HG03378 (cell line): ENCODE measurements at regions not wholly inside any gene's neighbourhood (a gene's known extent, or its start where the extent isn't known, plus 50 kb on each side); places are given as distances from the start of the nearest gene placed in this dataset.

ENCODE experiments used
- ATAC-seq: cut with Tn5 transposase; IDR thresholded peaks from one replicate; pipeline ENCODE4 v1.9.1; 2021; ENCODE audit warnings: mild to moderate bottlenecking, moderate library complexity; ENCODE audit not compliant: unreplicated experiment

DNA sequence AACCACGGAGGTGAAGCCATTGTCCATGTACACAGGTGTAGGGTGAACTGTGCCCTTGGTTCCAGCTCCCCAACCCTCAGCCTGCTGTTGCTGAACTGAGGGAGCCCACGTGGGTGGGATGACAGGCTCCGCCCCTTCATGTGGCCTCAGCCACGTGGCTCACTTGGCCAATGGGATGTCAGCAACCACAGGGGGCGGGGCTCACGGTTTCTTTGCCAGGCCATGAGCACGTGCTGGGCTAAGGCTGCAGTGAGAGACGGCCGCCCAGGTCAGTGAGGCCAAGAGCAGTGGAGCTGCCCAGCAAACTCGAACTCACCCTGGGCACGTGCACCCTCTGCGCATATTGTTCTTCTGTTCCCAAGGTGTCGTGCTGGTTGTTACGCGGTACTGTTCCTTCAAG is 282.6 kb downstream of the IRF8 start:
- no peak for ATAC-seq

DNA sequence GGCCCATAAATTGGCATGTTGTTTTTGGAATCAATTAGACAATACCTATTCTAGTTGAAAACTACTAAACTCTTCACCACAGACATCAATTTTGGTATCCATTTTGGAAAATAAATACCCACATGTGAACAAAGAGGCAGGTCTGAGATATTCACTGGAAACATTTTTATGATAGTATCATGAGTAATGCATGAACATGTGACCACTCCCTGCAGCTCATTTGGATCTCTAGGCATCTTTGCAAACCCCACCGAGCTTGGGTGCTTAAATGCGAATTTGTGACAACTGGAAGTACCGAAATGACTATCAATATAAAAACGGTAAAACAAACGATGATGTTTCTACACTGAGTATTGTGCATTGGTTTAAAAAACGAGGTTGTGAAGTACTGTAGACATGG is 285.2 kb downstream of the IRF8 start:
- no peak for ATAC-seq

DNA sequence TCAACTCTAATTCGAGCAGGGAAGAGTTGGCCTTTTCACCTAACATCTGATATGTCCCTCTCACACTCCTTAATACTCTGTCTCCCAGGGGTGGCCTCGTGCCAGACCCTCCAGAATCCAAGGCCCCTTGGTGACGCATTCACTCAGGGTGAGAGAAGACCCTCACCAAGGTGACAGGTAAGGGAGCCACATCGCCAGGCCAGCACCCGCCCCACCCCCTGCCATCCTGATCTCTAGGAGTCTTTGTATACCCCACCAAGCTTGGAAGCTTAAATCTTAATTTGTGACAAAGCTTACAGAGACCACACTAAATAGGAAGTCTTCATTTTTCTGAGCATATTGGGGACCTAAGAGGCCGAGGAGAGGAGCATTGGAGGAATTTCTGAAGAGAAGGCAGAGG is 286.1 kb downstream of the IRF8 start:
- no peak for ATAC-seq

DNA sequence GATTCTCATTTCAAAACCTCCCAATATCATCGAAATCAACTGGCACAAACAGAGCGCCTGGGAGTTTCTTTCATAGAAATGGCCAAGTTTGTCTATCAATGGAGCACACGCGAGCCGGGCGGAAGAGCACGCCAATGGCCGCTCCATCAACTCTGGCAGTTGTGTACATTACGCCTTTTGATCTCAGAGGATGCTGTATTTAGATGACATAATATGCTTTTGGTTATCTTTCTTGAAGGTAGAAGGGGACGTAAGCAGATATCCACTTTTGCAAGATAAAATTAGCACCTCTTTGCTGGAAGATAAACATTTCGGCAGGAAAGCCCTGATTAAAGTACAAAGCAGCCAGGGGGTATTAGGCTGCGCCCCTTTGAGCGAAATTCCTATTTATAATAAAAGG is 287.4 kb downstream of the IRF8 start:
- ATAC-seq = no peak

DNA sequence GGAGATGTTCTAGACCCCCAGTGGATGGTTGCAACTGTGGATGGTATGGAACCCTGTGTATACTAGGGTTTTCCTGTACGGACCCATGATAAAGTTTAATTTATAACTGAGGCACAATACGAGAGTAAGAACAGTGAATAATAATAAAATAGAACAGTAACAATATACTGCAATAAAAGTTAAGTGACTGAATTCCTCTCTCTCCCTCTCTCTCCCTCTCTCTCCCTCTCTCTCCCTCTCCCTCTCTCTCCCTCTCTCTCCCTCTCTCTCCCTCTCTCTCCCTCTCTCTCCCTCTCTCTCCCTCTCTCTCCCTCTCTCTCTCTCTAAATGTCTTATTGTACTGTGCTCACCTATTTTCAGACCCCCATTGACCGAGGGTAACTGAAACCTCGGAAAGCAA is 291.0 kb downstream of the IRF8 start:
- ATAC-seq = no peak

DNA sequence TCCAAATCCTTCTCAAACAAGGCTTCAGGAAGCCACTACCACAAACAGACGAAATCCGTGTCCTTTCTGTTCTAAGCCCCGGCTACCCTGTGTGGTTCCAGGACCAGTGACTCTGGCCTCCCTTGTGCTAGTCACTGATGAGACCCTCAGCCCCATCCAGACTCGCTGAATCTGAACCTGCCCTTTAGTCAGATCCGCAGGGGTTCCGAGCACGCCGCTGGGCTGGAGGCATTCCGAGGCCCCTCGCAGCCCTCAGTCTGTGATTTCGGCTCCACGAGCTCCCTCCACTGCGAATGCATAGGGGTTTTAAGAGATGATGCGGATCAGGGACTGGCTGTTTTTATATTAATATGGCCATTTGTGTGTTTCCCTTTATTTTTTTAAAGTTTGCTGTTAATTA is 292.7 kb downstream of the IRF8 start:
- ATAC-seq = no peak

DNA sequence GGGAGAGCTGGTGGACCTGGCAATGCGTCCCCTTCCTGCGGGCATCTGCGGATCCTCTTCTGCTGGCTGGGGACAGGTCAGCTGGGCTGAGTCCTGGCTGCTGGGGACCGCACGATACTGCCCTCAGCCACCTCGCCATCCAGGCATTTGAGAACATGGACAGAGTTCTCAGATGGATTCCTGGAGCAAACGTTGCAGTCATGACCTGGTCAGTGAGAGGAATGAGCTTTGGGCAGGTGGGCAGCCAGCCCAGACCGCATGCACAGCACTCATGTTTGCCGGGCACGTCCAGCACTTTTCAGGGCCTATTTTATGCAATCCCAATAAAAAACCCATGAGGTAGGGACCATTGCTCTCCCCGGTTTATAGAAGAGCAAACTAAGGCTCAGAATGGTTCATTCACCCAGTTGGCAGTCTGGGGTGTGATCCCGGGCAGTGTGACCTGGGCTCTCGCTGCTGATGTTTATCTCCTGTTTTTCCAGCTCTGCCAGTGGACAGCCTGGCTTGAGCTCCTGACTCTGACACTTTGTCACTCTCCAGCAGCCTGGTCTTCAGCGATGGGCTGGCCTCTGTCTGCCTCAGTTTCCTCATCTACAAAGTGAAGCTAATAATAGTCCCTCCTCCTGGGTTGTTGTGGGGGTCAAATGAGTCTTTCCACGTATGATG is 294.7 kb downstream of the IRF8 start:
- ATAC-seq = no peak

DNA sequence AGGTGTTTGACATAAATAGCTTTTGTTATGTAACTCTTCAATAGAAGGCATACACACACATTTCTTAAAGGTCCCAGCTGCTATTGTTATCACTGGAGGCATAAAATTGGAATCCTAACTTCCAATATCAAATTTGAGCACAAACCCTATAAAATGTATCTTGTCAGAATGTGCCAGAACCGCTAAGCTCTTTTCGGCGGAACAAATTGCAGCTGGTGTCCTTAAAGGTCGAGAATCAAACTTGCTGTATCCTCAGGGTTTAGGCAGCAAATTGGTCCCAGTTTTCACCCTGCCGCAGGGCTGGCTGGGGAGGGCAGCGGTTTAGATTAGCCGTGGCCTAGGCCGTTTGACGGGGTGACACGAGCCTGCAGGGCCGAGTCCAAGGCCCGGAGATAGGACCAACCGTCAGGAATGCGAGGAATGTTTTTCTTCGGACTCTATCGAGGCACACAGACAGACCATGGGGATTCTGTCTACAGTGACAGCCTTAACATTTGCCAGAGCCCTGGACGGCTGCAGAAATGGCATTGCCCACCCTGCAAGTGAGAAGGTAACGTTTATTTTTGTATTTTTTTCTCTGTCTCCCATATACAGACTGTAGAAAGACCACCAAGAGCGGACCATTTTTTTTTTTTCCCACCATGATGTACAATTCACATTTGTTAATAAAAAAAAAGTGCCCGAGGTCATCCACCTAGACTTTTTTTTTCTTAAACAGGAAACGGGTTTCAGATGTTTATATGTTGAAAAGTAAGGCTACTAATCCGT is 297.1 kb downstream of the IRF8 start:
- no peak for ATAC-seq

DNA sequence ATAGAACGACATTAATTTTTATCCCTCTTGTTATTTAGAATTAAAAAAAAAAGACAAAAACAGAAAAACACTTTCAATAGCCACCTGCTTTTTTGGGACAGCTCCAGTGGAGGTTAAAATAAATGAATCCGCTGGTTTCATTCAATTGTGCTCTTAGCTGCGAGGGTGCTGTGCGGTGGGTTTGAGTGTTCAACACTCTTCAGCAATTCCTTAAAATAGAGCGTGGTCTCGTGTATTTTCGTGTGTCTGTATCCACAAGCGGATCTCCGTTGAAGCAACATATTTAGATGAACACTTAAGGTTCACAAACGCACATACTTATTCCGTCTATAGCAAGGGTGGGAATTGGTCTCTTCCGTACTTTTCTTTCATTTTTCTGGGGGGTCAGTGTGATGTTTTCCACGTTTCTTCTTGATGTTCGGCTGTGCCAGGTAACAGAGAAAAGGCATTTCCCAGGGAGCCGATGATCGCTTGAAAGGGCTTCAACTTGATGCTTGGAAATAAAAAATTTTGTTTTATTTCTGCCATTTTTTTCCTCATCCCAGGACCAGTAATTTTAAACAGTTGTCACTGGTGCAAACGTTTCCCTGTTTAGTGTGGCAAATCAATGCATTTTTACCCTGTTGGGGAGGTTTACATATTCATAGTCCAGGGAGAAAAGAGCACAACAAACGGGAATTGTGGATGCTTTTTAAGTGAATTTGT is 297.9 kb downstream of the IRF8 start:
- no peak for ATAC-seq

DNA sequence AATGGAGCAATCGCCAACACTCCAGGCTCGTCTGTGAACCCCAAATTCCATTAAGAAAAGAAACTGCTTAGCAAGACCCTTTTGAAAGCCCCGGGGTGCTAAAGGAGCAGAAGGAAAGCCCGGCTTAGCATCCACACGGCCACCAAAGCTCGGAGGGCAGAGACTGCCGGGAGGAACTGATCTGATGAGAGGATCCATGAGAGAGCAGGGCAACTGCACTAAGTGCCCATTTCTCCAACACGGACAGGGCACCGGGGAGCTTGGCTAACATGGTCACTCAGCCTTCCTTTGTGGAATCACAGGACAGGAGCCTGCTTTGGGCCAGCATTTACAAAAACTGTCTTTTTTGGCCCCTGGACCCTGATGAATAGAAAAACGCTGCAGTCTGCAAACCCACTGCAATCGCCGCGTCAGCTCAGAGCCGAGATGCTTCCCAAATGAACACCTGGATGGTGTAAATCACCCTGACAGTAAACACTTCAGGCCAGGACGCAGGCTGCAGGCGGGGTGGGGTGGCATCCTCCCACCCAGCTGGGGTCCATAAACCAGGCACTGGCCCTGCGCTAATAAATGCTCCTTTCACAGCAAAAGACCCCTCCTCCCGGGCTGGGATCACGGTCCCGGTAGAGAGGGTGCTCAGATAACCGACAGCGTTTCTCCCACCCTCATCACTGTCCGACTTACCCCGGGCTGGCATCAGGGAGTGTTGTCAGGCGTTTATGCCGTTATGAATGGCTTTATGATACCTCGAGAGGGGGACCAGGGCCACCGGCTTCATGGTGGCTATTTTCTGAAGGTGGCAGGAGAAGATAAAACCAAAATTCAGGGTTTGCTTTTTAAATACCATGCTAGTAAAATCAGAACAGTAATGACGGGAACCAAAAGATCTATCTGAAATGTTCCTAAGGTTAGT is 299.5 kb downstream of the IRF8 start:
- no peak for ATAC-seq

DNA sequence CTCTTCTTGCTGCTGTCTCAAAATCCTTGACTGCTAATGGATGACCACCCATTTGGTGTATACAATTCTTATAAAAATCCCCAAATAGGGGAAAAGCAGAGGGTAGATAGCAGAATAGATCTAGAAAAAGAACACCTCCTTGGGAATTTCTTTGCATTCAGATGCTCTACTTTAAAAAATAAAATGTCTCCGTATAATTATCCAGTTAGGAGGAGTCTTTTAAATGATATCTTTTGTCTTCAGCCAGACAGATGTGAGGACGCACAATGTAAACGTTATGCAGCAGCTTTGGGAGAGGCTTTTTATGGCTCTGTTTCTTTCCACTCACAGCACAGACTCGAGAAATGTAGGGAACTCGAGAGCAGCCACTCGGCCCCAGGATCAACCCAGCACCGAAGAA is 300.2 kb downstream of the IRF8 start:
- ATAC-seq = no peak

DNA sequence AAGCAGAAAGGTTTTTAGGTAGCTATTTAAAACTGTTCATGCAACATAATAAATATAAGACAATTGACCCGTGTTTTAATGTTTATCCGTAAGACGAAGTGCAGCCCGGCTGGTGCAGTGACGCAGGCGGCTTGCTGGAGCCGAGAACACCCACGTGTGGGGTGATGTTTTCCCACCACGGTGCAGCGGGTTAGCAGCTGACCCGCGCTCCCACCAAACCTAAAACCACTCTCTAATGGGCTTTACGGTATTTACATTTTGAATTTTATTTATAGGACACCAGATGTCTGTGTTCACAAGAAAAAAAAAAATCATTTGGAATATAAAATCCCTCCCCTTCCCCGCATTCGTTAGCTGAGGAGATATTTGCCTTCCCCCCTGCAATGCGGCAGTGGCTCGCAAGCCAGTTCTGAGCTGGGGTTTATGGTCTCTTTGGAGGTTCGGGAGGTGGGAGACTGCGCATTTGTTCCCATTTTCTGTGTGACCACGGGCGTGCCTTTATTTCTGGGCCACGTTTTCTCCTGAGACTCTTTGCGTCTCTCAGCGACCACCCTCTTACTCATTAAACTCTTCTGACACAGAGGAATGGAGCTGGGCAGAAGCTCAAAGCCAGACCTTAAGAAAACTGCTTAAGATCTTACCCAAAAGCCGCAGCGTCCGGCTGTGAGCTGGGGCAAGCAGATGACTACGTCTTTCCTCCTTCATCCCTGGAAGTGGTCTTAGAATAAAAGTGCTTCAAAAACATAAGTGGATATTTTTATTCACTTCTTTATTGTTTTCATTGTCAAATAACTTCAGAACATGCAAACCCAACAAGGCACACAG is 301.1 kb downstream of the IRF8 start:
- no peak for ATAC-seq

DNA sequence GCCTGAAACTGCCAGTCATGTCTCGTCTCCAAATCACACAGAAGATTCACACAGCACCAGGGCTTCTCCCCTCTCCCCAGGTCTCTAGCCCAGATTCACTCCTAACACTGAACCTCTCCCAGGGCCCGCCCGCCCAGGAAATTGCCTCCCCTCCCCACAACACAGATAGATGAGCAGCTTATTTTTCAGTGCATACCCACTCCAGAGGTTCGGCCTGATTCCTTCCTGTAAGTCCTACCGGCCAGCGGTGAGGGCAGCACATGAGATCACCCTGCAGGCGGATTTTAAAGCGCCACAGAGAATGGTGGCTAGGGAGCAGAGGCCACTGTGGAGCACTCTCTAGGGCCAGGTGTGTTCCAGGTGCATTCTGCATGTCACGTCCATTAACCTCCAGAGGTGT is 301.8 kb downstream of the IRF8 start:
- no peak for ATAC-seq

DNA sequence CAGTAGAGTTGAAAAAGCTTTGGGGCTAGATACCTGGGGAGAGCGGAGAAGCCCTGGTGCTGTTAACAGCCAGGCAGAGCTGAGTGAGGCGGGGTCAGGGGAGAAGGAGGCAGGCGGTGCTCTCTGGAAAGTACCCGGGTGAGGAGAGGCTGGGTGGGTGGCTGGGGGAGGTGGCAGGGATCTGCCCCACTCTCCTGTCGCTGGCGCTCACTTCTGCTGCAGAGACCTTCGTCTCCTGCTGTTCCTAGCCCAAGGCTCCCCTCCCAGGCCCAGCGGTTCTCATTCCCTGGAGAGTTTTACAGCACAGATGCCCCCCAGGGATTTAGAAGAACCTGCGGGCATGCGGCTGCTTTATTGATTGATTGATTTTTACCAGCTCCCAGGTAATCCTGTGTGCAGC is 302.8 kb downstream of the IRF8 start:
- no peak for ATAC-seq

DNA sequence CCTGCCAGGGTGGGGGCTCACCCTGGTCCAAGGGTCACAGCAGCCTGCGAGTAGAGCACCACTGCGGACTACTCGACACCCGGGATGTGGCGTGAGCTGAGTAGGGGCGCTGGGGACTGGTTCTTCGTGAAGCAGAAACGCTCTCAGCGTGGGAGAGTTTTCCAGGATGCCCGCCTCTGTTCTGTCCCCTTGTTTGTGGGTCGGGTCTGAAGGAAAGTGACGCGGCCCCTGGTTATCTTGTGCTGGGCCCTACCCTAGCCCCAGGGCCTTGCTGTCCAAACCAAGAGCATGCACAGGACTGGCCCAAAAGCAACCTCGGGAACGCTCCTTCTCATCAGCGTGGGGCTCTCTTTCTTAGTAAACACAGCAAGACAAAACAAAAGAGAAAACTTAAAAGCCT is 303.3 kb downstream of the IRF8 start:
- no peak for ATAC-seq

DNA sequence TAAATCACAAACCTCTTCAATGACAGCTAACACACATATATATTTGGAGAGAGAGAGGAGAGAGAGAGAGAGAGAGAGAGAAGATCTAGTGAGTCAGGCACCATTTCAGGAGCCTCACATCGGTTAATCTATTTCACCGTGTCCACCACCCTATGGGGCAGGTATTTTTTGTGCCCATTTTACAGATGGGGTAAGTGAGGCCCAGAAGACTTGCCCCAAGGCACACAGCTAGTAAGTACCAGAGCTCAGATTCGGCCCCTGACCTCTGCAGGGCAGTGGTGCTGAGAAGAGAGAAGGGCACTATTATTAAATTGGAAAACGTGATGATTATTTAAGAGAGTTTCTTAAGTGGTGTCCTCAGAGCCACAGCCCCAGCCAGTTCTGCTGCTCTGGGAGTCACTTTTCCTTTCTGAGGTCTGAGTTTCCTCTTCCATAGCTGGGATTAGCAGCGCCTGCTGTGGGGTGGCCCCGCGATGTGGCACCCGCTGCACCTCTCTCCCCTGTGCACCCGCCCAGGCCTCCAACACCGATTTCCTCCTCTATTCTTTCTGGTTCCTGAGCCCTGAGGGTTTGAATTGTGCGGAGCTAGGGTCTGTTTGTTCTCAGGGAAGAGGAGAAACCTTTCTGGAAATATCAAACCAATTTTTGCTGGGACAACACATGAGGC is 303.9 kb downstream of the IRF8 start:
- ATAC-seq = no peak

DNA sequence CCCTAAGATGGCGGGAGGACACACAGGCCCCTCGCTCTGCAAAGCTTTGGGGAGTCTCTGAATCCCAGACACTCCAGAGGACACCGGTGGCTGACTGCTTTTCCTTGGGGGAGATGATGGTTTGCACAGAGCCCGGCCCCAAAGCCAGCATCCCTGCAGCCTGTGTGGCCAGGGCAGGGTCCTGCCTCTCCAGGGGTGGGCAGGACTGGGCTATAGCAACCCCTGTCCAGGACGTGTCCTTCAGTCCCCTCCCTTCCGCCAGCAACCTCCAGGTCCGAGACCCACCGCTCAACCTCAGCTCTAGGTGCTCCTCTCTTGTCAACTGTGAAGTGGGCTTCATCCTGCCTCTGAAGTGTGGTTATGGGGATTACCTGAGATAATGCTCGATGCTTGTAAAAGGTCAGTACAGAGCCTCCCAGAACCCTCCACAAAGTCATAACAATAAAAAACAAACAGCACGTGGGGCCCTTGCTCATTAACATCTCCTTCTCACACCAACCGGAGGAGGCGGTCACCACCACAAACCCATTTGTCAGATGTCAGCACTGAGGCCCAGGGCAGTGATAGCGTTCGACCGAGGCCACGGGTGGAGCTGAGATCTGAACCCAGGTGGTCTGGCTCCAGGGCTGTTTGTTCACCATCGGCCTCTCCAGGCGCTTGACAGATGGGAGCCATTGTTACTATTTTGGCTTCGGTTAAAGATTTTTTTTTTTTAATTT is 304.8 kb downstream of the IRF8 start:
- ATAC-seq = no peak

DNA sequence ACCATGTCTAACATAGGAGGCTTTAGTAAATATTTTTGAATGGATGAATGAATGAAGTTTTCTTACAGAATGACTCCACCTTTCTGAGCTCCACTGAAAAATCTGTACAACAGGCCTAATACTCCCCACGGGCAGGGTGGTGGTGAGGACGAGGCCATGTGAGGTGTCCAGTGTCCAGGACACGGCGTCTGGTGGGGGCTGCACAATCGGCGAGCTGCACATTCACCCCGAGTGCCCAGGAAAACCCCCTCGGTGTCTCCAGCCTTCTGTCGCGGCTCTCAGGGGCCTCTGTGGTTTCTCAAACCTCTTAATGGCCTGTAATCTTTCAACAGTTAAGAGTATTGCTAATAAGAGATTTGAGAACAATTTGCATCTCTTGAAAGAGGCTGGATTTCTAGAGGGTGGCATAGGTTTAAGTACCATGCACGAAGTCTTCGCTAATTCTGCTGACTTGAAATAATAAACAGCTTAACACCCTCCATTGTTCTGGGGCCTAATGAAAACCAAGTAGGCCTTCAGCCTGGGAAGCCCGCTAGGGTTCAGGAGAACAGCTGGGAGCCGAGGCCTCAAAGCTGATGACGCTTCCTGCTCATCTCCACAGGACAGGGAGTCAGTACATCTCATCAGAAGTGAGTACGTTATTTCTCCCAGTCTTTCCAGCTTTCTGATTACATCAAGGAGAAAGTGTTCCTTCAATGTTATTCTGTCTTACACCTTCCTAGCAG is 304.6 kb upstream of the FOXF1 start:
- ATAC-seq = no peak
